ENCODE measurements at regions not wholly inside any gene's neighbourhood (a gene's known extent, or its start where the extent isn't known, plus 50 kb on each side); places are given as distances from the start of the nearest gene placed in this dataset.

DNA sequence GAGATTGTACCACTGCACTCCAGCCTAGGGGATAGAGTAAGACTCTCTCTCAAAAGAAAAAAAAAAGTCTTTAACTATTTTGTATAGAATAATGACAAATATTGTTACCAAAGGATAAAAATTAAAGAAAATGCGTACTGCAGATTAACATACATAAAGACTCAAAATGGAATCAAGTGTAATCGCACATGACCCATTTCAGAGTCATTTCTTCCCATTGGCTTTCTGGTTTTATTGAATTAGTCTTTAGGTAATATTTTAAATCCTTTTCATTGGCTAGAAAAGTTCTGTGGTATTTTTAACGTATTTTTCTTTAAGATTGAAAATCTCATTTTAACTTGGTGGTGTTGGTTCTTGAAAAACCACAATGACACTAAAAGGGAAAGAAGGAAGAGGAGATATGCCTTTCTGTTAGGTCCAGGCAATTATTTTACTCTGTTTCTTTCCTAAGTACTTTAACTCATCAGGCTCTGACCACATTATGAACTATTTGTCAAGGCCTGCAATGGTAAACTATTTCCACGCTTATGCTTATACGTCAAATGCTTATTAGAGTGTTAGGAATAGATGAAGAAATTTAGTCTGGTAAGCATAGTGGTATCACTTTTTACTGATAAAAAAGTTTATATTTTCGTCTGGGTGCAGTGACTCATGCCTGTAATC lies 52.3 kb downstream of the PLEKHG1 start:
- DNase-seq (ENCODE audit: low spot score): no peak

- no peak for DNase-seq (ENCODE audit: low spot score)
Observed at GRCh38 chr6:150652848-150653613, 53.3 kb downstream of the PLEKHG1 start.

DNA sequence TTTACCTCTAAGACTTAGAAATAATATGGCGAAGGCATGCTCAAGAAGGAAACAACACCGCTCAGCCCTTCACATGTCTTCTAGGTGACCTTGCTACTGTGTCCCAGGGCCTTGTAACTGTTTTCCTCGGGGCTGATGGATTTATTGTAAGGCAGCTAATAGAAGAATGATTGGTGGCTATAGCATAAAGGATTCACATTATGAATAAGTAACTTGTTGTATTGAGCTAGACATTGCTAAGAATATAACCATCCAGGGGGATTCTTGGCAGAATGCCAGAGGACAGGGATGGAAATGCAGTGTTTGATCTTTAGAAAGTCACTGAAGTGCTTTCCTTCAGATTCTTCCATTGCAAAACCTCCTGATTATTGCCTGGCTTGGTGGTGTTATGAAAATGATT lies 54.9 kb downstream of the PLEKHG1 start:
- no peak for DNase-seq (ENCODE audit: low spot score)

- no peak for DNase-seq (ENCODE audit: low spot score)
Observed at GRCh38 chr6:150656156-150656555, 56.5 kb downstream of the PLEKHG1 start.

- DNase-seq (ENCODE audit: low spot score): no peak
Observed at GRCh38 chr6:150658421-150658820, 58.7 kb downstream of the PLEKHG1 start.

GRCh38 chr6:150659046-150659763 lies 59.5 kb downstream of the PLEKHG1 start:
- DNase-seq (ENCODE audit: low spot score): no peak

DNA sequence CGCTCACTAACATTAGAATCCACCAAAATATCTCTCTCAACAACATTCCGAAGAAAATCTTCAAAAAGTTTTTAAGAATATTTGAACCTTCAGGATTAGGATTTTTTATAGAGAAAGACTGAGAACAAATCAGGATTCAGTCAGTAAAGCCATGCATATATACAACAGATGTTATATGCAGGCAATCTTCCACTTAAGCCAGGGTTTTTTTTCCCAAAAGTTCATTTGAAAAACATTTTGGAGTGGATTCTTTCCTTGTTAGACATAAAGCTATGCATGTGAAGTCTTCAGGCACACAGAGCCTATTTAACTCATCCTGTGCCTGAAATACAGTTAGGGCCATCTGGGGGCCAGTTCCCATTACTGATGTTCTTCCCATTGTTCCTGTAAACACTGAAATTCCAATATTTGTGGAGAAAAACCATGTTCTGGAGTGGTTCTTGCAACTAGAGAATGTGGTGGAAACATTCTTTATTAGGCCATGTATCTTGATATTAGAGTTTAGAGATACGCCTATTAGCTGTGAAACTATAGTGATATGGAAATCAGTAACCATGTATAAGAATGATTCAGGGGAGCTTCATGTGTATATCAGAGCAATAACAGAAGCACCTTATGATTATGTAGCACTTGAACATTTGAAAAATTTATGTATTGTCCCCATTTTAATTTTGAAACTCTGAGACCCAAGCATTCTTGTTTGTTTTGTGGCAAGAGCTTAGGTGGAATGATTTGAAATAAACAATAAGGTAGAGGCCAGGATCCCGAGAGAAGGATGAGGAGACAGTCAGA lies 61.7 kb downstream of the PLEKHG1 start:
- no peak for DNase-seq (ENCODE audit: low spot score)

DNA sequence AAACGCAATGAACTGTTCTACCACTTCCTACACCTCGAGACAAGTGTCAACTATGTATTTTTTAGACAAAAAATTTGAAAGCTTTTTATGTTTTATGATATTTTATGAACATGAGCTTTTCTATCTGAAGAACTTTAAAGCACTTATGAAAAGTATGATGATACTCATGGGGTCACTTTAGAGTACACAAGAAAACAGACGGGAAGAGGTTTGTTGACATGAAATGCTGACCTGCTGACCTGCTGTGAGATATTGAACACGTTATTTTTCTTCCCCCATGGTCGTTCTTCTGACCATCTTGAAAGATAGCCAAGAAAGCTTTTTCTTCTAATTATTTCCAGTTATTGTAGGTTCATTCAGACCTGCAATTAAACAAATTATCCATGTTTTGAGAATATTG lies 63.1 kb downstream of the PLEKHG1 start:
- no peak for DNase-seq (ENCODE audit: low spot score)

GRCh38 chr6:150664091-150664490 lies 64.4 kb downstream of the PLEKHG1 start:
- DNase-seq (ENCODE audit: low spot score): no peak

- no peak for DNase-seq (ENCODE audit: low spot score)
Observed at GRCh38 chr6:150666071-150666470, 66.4 kb downstream of the PLEKHG1 start.

DNA sequence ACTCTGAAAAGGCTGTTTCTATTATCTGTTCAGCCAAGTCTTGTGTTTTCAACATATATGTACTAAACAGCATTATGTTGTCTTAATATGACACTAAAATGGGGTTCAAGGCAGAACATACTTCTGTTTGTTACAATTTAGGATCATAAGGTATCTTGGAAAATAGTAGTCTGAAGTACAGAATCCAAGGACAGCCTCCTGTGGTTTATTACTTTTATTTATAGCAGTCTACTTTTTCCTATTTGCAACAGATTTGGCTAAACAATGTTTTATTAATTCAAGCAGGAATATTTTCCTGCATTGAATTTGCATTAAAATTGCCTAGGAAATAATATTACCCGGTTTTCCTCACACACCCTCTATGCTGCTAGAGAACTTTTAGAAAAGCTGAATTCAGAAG lies 67.7 kb downstream of the PLEKHG1 start:
- no peak for DNase-seq (ENCODE audit: low spot score)

DNA sequence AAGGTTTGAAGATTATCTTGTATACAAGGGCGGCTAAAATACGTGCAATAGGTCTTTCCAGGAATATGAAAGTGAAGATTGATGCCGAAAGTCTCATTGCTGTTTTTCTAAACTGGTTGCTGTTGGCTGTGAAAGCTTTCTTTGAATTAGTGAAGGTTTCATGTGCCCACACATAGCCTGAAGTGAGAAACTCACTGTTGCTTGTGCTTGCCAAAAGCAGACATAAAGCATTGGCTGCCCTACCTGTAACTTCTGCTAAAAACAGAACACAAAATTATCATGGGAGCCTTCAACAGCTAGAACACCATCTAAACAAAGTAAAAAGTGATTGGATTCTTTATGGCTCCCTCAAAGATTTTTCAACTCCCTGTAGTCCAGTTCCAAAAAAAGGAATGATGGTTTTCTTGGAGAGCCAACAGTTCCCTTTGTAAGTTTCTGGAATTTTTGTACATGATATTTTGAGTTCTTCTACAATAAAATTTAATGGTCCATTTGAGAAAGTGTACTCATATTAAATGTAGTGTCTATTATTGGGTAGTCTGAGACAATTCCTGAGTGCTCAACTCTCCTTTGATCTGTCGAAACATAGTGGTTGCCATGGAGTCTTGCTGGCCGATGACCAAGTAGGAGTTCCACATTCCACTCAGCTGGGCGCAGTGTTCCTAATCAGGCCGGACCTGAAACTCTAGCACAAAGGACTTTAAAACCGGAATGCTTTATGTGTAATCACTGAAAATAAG lies 68.5 kb downstream of the PLEKHG1 start:
- DNase-seq (ENCODE audit: low spot score): peak; percentile 68

- no peak for DNase-seq (ENCODE audit: low spot score)
Observed at GRCh38 chr6:150668900-150669302, 69.2 kb downstream of the PLEKHG1 start.

DNA sequence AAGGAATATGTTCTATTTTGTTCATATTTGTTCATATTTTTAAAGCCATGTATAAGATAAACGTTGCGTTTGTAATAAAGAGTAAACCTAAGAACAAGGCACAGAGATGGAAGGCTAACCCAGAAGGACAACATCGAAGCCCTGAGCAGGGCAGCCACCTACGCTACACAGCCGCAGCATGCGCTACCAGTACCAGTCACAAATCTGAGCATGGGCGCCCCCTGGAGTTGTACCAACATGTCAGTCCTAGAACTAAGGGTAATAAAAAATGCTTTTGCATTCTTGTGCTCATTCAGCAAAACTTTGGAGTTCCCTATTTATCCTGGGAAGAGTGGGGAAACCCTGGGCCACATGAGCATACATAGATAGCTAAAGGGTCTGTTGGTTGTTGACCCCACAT lies 70.6 kb downstream of the PLEKHG1 start:
- no peak for DNase-seq (ENCODE audit: low spot score)

- no peak for DNase-seq (ENCODE audit: low spot score)
Observed at GRCh38 chr6:150672800-150673199, 73.1 kb downstream of the PLEKHG1 start.

DNA sequence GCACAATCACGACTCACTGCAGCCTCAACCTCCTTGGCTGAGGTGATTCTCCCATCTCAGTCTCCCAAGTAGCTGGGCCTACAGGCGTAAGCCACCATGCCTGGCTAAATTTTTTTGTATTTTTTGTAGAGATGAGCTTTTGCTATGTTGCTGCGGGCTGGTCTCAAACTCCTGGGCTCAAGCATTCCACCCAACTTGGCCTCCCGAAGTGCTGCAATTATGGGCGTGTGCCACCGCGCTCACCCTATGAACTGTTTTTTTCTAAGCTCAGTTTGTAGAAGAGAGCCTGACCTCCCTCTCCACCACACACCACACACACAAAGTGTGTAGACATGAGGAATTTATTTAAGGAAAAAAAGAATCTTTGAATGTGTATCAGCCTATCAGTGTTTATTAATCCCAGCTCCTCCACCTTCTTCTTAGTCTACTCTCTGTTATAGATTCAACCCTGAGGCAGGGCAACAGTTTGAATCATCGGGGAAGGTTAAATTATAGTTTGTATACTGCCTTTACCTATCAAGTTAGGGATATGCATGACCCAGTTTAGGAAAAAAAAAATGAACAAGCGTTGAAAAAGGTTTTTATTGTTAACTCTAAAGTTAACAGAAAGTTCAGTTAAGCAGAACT lies 74.1 kb downstream of the PLEKHG1 start:
- DNase-seq (ENCODE audit: low spot score): no peak

GRCh38 chr6:150676344-150676743 lies 76.7 kb downstream of the PLEKHG1 start:
- DNase-seq (ENCODE audit: low spot score): no peak

GRCh38 chr6:150676772-150677171 lies 77.1 kb downstream of the PLEKHG1 start:
- DNase-seq (ENCODE audit: low spot score): no peak

- no peak for DNase-seq (ENCODE audit: low spot score)
Observed at GRCh38 chr6:150680510-150680909, 80.8 kb downstream of the PLEKHG1 start.

GRCh38 chr6:150681578-150682395 lies 82.1 kb downstream of the PLEKHG1 start:
- no peak for DNase-seq (ENCODE audit: low spot score)

Measured in pons (tissue), 1 donor.